ENCODE measurements at regions not wholly inside any gene's neighbourhood (a gene's known extent, or its start where the extent isn't known, plus 50 kb on each side); places are given as distances from the start of the nearest gene placed in this dataset.

- Histone ChIP-seq H3K4me3 (no peak overlapping the region), H3K27ac (no peak overlapping the region), H3K36me3 (no peaks in the 10 kb centered on the region), H3K27me3 (no peaks in the 10 kb centered on the region), H3K9me3 (no peaks in the 10 kb centered on the region), H3K4me1 (peaks cover 0 to 15% of the 10 kb centered on the region in 2 donors)
- DNase-seq (ENCODE audit: low spot score), result no peak
- TF ChIP-seq, protein P1, sequence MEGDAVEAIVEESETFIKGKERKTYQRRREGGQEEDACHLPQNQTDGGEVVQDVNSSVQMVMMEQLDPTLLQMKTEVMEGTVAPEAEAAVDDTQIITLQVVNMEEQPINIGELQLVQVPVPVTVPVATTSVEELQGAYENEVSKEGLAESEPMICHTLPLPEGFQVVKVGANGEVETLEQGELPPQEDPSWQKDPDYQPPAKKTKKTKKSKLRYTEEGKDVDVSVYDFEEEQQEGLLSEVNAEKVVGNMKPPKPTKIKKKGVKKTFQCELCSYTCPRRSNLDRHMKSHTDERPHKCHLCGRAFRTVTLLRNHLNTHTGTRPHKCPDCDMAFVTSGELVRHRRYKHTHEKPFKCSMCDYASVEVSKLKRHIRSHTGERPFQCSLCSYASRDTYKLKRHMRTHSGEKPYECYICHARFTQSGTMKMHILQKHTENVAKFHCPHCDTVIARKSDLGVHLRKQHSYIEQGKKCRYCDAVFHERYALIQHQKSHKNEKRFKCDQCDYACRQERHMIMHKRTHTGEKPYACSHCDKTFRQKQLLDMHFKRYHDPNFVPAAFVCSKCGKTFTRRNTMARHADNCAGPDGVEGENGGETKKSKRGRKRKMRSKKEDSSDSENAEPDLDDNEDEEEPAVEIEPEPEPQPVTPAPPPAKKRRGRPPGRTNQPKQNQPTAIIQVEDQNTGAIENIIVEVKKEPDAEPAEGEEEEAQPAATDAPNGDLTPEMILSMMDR (IDR thresholded peaks at IDR 0.05), result no peak
Measured at GRCh38 chr17:77526728-77527350, 386.1 kb downstream of the SEC14L1 start.

GRCh38 chr17:77527409-77527808 is 386.6 kb downstream of the SEC14L1 start:
- Histone ChIP-seq H3K9me3 (no peaks in the 10 kb centered on the region), H3K4me1 (peaks cover 0 to 15% of the 10 kb centered on the region in 2 donors), H3K27me3 (no peaks in the 10 kb centered on the region), H3K36me3 (no peaks in the 10 kb centered on the region), H3K27ac (no peak overlapping the region), H3K4me3 (no peak overlapping the region)
- DNase-seq (ENCODE audit: low spot score), result no peak
- TF ChIP-seq, protein P1 (IDR thresholded peaks at IDR 0.05), result no peak

GRCh38 chr17:77527836-77528505 is 387.2 kb downstream of the SEC14L1 start:
- no peaks in the 10 kb centered on the region for H3K9me3 ChIP-seq
- TF ChIP-seq, protein P1 (IDR thresholded peaks at IDR 0.05), result no peak
- peak overlapping the region; percentile 21 to 41 for H3K4me3 ChIP-seq
- H3K27me3 ChIP-seq, result no peaks in the 10 kb centered on the region
- H3K4me1 ChIP-seq, result peaks cover 0 to 15% of the 10 kb centered on the region in 2 donors
- no peak overlapping the region for H3K27ac ChIP-seq
- no peaks in the 10 kb centered on the region for H3K36me3 ChIP-seq
- DNase-seq (ENCODE audit: low spot score), result no peak

GRCh38 chr17:77528516-77529327 is 388.0 kb downstream of the SEC14L1 start:
- H3K4me1 ChIP-seq, result peaks cover 0 to 15% of the 10 kb centered on the region in 2 donors
- no peaks in the 10 kb centered on the region for H3K27me3 ChIP-seq
- peak overlapping the region; percentile 21 to 41 for H3K4me3 ChIP-seq
- DNase-seq (ENCODE audit: low spot score), result no peak
- H3K27ac ChIP-seq, result no peak overlapping the region
- H3K9me3 ChIP-seq, result no peaks in the 10 kb centered on the region
- no peaks in the 10 kb centered on the region for H3K36me3 ChIP-seq
- TF ChIP-seq, protein P1 (IDR thresholded peaks at IDR 0.05), result no peak

GRCh38 chr17:77529328-77529650 is 388.5 kb downstream of the SEC14L1 start:
- DNase-seq (ENCODE audit: low spot score), result no peak
- Histone ChIP-seq H3K36me3 (no peaks in the 10 kb centered on the region), H3K27ac (no peak overlapping the region), H3K4me3 (no peak overlapping the region), H3K27me3 (no peaks in the 10 kb centered on the region), H3K4me1 (peaks cover 0 to 15% of the 10 kb centered on the region in 2 donors), H3K9me3 (no peaks in the 10 kb centered on the region)
- TF ChIP-seq, protein P1 (IDR thresholded peaks at IDR 0.05), result no peak

All from right atrium auricular region (tissue), 2 donors.